AG09319 (cell line): ENCODE measurements at regions not wholly inside any gene's neighbourhood (a gene's known extent, or its start where the extent isn't known, plus 50 kb on each side); places are given as distances from the start of the nearest gene placed in this dataset.
"Not testable (repeated sequence)": the region's sequence is repeated elsewhere in the genome, so short reads cannot be mapped to it uniquely, and the experiment has no call there.

Experiments
- DNase-seq: peaks from one replicate; pipeline ENCODE4 v3.0.0-alpha.2; 2010; ENCODE audit warnings: low read depth; ENCODE audit errors: extremely low read depth
- CTCF ChIP-seq: IDR thresholded peaks from 2 replicates; pipeline ENCODE4 v1.5.1; 2011; ENCODE audit warnings: low read depth, mild to moderate bottlenecking, inconsistent platforms, low read length, moderate library complexity

- no peak for TF ChIP-seq CTCF
- DNase-seq, result no peak
Measured at GRCh38 chr18:47373465-47373864, 122.0 kb upstream of the SKOR2 start.

DNA sequence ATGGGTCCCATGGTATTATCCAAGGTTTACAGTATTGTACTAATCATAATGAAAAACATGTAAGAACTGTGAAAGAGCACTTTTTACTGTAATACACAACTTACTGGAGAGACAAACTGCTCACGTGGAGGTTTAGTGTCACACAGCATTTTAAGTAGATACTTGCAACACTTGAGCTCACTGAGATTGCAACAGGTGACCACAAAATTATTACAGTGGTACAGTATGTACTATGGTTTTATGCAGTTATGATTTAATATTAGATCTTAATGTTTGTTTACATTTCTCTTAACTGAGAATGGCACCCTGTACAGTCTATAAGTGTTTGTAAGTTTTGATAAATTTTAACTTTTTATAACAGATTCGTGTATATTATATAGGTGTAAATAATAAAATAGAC, 118.6 kb upstream of the SKOR2 start:
- no peak for DNase-seq
- TF ChIP-seq CTCF, result no peak

GRCh38 chr18:47354061-47354460, 102.6 kb upstream of the SKOR2 start:
- DNase-seq, result not testable (repeated sequence)

DNA sequence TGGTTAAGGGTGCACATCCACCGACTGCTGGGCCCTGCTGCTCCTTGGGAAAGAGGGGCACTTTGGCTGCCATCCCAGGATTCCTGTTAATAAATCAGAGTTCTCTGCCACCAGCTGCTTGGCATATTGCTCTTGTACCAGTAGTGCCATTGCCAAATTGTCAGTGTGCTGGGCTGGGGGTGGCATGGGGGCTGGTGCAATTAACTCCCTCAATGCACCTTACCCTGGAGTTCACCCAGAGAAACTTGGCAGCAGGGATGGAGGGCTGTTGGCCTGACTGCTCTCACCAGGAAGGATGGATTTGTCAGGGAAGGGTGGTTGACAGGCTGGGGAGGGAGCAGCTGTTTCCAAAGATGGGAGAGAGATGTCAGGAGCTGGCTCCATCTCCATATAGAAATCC, 94.6 kb upstream of the SKOR2 start:
- TF ChIP-seq CTCF, result no peak
- DNase-seq, result no peak

DNA sequence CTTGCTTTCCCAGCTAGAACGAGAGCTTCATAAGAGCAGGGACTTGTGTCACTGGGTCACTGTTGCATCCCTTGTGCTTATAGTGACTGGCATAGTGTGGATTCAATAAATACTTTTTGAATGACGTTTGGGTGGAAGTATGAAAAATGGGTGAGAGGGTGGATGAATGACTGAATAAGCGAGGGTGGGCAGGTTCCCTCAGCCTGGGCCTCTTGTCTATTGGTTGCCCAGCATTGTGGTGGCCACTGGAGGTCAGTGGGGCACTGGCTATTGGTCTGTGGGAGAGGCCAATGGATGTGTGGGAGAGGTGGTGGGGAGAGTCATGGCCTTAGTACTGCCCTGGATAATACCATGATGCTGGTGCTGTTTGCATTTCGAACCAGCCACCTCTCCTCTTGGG, 93.8 kb upstream of the SKOR2 start:
- no peak for TF ChIP-seq CTCF
- DNase-seq, result no peak

DNA sequence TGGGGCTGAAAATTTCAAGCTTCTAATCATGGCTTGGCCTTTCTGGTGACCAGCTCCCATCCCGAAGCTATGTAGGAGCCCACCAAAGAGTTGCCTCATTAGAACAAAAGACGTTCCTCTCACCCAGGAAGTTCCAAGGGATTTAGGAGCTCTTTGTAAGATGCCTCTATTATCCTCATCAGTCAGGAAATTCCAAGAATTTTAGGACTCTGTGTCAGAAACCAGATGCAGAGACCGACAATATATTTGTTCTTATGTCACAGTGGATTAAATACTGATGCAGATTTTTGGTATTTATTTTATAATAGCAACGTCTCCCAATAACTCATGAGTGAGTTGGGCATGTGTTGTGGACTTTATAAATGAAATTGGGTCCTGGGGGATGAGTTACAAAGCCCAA, 91.8 kb upstream of the SKOR2 start:
- TF ChIP-seq CTCF, result no peak
- no peak for DNase-seq

DNA sequence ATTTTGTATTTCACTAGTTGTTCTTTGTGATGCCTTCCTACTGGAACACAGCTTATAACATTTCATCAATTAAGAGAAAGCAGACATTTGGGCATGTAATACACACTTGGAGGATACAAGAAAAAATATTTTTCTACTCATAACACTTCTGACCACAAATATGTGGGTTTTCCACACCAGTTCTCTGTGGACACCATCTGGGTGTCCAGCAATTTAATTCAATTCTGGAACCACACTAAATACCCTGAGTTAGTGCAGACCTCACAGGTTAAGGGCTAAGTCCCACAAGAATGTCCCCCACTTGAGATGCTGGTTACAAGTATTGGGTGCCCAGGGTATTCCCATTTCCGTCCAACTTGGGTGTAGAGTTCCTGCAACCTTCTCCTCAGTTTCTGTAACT, 91.1 kb upstream of the SKOR2 start:
- no peak for TF ChIP-seq CTCF

DNA sequence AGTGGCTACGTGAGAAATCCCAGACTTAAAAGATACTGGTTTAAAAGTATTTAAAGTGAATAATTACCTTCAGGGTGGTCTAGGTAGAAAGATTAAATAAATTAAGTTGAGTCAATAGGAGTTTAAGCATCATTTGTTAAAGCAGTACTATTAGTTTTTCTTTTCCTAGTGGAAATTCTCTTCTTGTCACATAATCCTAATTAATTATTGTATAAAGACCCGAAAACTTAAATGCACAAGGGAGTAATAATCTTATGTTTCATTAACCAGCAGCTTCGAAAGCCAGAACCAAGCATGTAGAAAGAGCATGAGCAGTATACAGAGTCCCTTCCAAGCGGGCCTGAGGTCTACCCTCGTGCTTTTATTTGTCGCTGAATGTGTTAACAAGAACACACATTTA, 90.2 kb upstream of the SKOR2 start:
- no peak for TF ChIP-seq CTCF

More for the DNA sequence above, 91.1 kb upstream of the SKOR2 start:
- DNase-seq, result no peak

More for the DNA sequence above, 90.2 kb upstream of the SKOR2 start:
- no peak for DNase-seq
